ENCODE measurements at regions not wholly inside any gene's neighbourhood (a gene's known extent, or its start where the extent isn't known, plus 50 kb on each side); places are given as distances from the start of the nearest gene placed in this dataset.

- no peak for DNase-seq (ENCODE audit: low read depth)
- no peak for TF ChIP-seq CTCF (IDR thresholded peaks at IDR 0.05; ENCODE audit: insufficient read depth, low read depth, low read length, missing control alignments)
- H3K4me3 ChIP-seq (ENCODE audit: low read depth, low read length) = no peak overlapping the region
Observed at GRCh38 chr5:52457810-52458209, 329.9 kb upstream of the ITGA1 start.

GRCh38 chr5:52466113-52466512 lies 321.6 kb upstream of the ITGA1 start:
- H3K4me3 ChIP-seq (ENCODE audit: low read depth, low read length) = no peak overlapping the region
- DNase-seq (ENCODE audit: low read depth) = no peak
- no peak for TF ChIP-seq CTCF (IDR thresholded peaks at IDR 0.05; ENCODE audit: insufficient read depth, low read depth, low read length, missing control alignments)

GRCh38 chr5:52466749-52467520 lies 320.8 kb upstream of the ITGA1 start:
- DNase-seq (ENCODE audit: low read depth) = no peak
- TF ChIP-seq CTCF (IDR thresholded peaks at IDR 0.05; ENCODE audit: insufficient read depth, low read depth, low read length, missing control alignments) = no peak

GRCh38 chr5:52468976-52469375 lies 318.7 kb upstream of the ITGA1 start:
- no peak overlapping the region for H3K4me3 ChIP-seq (ENCODE audit: low read depth, low read length)
- no peak for TF ChIP-seq CTCF (IDR thresholded peaks at IDR 0.05; ENCODE audit: insufficient read depth, low read depth, low read length, missing control alignments)
- no peak for DNase-seq (ENCODE audit: low read depth)

More at GRCh38 chr5:52466749-52467520, 320.8 kb upstream of the ITGA1 start:
- no peak overlapping the region for H3K4me3 ChIP-seq (ENCODE audit: low read depth, low read length)

- no peak overlapping the region for H3K4me3 ChIP-seq (ENCODE audit: low read depth, low read length)
- TF ChIP-seq CTCF (IDR thresholded peaks at IDR 0.05; ENCODE audit: insufficient read depth, low read depth, low read length, missing control alignments) = no peak
- DNase-seq (ENCODE audit: low read depth) = no peak
Observed at GRCh38 chr5:52469420-52469819, 318.3 kb upstream of the ITGA1 start.

GRCh38 chr5:52469835-52470234 lies 317.9 kb upstream of the ITGA1 start:
- TF ChIP-seq CTCF (IDR thresholded peaks at IDR 0.05; ENCODE audit: insufficient read depth, low read depth, low read length, missing control alignments) = no peak
- no peak for DNase-seq (ENCODE audit: low read depth)
- no peak overlapping the region for H3K4me3 ChIP-seq (ENCODE audit: low read depth, low read length)

- DNase-seq (ENCODE audit: low read depth) = no peak
- no peak for TF ChIP-seq CTCF (IDR thresholded peaks at IDR 0.05; ENCODE audit: insufficient read depth, low read depth, low read length, missing control alignments)
Observed at GRCh38 chr5:52476346-52476745, 311.4 kb upstream of the ITGA1 start.

More at GRCh38 chr5:52476346-52476745, 311.4 kb upstream of the ITGA1 start:
- H3K4me3 ChIP-seq (ENCODE audit: low read depth, low read length) = no peak overlapping the region

Data from GM12865 (cell line).